ENCODE measurements at regions not wholly inside any gene's neighbourhood (a gene's known extent, or its start where the extent isn't known, plus 50 kb on each side); places are given as distances from the start of the nearest gene placed in this dataset.

DNA sequence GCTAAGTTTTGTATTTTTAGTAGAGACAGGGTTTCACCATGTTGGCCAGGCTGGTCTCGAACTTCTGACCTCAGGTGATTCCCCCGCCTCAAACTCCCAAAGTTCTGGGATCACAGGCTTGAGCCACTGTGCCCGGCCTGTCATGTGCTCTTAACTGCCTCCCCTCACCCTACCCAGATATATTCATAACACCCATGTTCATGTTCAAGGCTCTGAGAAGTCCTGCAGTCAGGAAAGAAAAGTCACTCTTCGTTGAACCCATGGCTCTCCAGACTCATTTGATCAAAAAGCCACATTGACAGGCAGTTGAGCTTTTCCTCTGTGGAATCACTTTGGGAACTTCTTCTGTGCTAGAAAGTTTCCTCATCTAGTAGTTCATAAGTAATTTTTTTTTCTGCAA is 545.5 kb upstream of the TBX3 start:
- H3K27ac ChIP-seq, result no peak overlapping the region
- TF ChIP-seq, protein P1, sequence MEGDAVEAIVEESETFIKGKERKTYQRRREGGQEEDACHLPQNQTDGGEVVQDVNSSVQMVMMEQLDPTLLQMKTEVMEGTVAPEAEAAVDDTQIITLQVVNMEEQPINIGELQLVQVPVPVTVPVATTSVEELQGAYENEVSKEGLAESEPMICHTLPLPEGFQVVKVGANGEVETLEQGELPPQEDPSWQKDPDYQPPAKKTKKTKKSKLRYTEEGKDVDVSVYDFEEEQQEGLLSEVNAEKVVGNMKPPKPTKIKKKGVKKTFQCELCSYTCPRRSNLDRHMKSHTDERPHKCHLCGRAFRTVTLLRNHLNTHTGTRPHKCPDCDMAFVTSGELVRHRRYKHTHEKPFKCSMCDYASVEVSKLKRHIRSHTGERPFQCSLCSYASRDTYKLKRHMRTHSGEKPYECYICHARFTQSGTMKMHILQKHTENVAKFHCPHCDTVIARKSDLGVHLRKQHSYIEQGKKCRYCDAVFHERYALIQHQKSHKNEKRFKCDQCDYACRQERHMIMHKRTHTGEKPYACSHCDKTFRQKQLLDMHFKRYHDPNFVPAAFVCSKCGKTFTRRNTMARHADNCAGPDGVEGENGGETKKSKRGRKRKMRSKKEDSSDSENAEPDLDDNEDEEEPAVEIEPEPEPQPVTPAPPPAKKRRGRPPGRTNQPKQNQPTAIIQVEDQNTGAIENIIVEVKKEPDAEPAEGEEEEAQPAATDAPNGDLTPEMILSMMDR (conservative IDR thresholded peaks at IDR 0.05), result no peak

DNA sequence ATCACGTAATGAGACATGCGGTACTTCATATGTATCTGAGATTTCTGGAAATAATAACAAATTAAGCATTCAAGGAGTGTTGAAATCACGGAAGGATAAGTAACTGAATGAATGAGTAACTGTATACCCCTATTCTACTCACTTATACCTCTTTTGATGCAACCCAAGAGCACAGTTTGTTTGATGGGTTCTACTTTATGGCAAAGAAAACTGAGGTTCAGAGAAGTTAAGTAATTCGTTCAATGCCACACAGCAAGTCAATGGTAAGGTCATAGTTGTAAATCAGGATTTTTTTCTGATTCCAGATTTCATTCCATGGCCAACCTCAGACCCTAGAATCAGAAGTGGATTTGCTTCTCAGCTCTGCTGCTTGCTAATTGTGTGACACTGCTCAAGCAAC is 544.5 kb upstream of the TBX3 start:
- H3K27ac ChIP-seq, result no peak overlapping the region
- TF ChIP-seq, protein P1 (conservative IDR thresholded peaks at IDR 0.05), result no peak

DNA sequence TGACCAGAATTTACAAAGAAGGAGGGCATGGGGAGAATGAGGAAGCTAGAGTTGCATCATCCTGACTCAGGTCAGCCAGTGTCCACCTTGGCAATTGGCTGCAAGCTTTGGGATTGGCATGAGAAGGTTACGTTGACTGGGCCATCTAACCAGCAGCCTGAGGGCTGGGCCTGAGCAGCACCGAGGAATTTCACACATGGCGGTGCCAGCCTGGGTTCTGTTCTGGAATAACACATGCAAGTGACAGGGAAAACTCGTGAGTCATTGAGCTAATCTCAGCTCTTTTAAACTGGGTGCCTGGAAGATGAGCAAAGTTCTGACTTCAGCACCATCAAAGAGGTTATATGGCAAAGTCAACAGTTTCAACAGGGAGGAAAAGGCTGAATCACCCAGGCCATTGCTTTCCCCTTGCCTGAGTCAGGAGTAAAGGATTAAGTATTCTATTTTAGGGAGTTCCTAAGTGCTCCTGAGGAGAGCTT is 543.2 kb upstream of the TBX3 start:
- H3K27ac ChIP-seq, result no peak overlapping the region

DNA sequence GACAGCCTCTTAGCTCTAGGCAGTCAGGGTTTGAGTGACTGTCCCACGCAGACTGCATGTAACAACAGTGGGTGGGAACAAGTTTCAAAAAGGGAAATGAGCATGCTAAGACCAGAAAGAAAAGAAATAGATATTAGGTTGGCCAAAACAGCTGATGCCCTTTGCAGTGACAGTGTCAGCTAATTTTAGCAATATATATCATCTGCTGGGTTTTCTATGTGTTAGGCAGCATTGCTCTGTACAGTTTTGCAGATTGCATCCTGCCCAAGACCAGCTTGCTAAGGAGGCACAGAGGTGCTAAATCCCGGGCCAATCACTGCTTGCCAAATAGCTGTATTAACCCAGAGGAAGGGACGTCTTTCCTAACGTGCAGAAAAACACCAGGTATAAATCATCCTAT is 541.9 kb upstream of the TBX3 start:
- TF ChIP-seq, protein P1 (conservative IDR thresholded peaks at IDR 0.05), result no peak
- H3K27ac ChIP-seq, result no peak overlapping the region

More for the DNA sequence above, 543.2 kb upstream of the TBX3 start:
- TF ChIP-seq, protein P1 (conservative IDR thresholded peaks at IDR 0.05), result no peak

DNA sequence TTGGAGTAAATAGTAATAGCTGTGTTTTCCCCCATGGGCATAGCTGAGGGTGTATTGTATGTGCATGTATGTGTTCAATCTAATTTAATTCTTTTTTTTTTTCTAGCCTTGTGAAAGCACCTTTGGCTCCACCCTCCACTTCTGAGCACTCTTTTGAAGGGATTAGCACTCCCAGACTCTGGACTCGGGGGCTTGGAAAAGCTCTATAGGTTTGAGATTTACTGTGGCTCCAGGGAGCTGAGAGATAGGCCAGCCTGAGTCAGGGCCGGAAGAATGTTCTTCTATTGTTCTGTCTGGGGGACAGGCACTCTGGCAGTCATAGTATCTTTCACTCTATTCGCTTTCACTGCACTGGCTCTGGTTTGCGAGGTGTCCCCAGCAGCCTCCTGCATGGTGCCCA is 540.0 kb upstream of the TBX3 start:
- H3K27ac ChIP-seq, result no peak overlapping the region

DNA sequence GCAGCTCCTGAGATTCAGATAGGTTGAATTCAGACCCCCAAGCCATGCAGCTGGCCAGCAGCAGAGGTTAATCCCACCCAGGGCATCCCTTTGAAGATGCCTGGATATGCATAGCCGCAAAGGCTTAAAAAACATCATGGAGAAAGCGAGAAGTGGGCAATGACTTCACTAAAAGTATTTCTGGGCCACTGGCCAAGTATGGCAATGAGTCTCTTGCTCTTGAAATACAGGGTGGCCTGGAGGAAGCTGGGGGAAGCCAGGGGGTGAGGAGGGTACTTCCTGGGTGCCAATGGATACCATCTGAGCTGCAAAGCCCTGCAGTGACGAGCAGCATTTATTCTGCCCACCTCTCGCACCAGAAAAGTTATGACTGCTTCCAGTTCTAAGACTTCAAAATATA is 539.3 kb upstream of the TBX3 start:
- H3K27ac ChIP-seq, result no peak overlapping the region
- TF ChIP-seq, protein P1 (conservative IDR thresholded peaks at IDR 0.05), result no peak

More for the DNA sequence above, 540.0 kb upstream of the TBX3 start:
- TF ChIP-seq, protein P1 (conservative IDR thresholded peaks at IDR 0.05), result no peak

DNA sequence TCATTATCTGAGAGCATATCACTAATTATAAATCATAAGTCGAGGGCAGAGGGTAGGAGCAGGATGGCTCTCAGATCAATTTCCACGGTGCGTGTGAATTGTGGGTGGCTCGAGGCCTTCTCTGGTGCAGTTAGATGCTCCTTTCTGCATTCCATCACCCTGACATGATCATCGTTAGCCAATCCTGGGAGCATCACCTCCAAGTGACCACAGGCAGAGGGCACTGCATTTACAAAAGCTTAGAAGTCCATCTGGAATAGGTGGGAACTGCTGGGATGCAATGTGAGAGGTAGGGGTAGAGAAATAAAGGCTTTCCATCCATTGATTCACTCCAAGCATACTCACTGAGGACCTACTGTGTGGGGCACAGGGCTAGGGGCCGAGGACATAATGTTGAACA is 538.2 kb upstream of the TBX3 start:
- TF ChIP-seq, protein P1 (conservative IDR thresholded peaks at IDR 0.05), result no peak
- H3K27ac ChIP-seq, result no peak overlapping the region
